ENCODE measurements at regions not wholly inside any gene's neighbourhood (a gene's known extent, or its start where the extent isn't known, plus 50 kb on each side); places are given as distances from the start of the nearest gene placed in this dataset.

- TF ChIP-seq, protein P1, sequence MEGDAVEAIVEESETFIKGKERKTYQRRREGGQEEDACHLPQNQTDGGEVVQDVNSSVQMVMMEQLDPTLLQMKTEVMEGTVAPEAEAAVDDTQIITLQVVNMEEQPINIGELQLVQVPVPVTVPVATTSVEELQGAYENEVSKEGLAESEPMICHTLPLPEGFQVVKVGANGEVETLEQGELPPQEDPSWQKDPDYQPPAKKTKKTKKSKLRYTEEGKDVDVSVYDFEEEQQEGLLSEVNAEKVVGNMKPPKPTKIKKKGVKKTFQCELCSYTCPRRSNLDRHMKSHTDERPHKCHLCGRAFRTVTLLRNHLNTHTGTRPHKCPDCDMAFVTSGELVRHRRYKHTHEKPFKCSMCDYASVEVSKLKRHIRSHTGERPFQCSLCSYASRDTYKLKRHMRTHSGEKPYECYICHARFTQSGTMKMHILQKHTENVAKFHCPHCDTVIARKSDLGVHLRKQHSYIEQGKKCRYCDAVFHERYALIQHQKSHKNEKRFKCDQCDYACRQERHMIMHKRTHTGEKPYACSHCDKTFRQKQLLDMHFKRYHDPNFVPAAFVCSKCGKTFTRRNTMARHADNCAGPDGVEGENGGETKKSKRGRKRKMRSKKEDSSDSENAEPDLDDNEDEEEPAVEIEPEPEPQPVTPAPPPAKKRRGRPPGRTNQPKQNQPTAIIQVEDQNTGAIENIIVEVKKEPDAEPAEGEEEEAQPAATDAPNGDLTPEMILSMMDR (IDR thresholded peaks at IDR 0.05; ENCODE audit: poor library complexity): no peak
- no peak for TF ChIP-seq EZH2 (IDR thresholded peaks at IDR 0.05; ENCODE audit: borderline replicate concordance)
- TF ChIP-seq EZH2phosphoT487 (IDR thresholded peaks at IDR 0.05; ENCODE audit: low read depth, severe bottlenecking, unreplicated experiment): no peak
Observed at GRCh38 chr3:168239287-168239686, 143.6 kb upstream of the GOLIM4 start.
